ENCODE measurements at regions not wholly inside any gene's neighbourhood (a gene's known extent, or its start where the extent isn't known, plus 50 kb on each side); places are given as distances from the start of the nearest gene placed in this dataset.

- DNase-seq (ENCODE audit: low spot score), result no peak
- Histone ChIP-seq H3K27ac (ENCODE audit: low read depth in 1 of 2, low read length in 2 of 2) (no peak overlapping the region), H3K4me3 (ENCODE audit: low read depth in 1 of 3, low read length in 3 of 3) (no peak overlapping the region), H3K4me1 (ENCODE audit: control insufficient read depth in 4 of 4, insufficient read depth in 4 of 4, low read length in 3 of 4) (no peaks in the 10 kb centered on the region), H3K27me3 (ENCODE audit: control insufficient read depth in 4 of 4, insufficient read depth in 4 of 4, low read length in 3 of 4) (no peaks in the 10 kb centered on the region), H3K9ac (ENCODE audit: low read depth in 1 of 2, low read length in 2 of 2) (no peak overlapping the region), H3K9me3 (ENCODE audit: control insufficient read depth in 4 of 4, low read length in 3 of 4) (no peaks in the 10 kb centered on the region), H3K36me3 (ENCODE audit: control insufficient read depth in 4 of 4, insufficient read depth in 3 of 4, low read depth in 1 of 4, low read length in 3 of 4) (no peaks in the 10 kb centered on the region)
- 95% methylated on average over 4 of the region's 4 CpGs for WGBS
- TF ChIP-seq CTCF (IDR thresholded peaks at IDR 0.05; ENCODE audit: low read depth, low read length, missing input control) (no peak), FOXA2 (IDR thresholded peaks at IDR 0.05) (no peak), TAF1 (conservative IDR thresholded peaks at IDR 0.05) (no peak), SP1 (IDR thresholded peaks at IDR 0.05) (no peak), NR2F2 (IDR thresholded peaks at IDR 0.05) (no peak), REST (IDR thresholded peaks at IDR 0.05) (no peak), EGR1 (IDR thresholded peaks at IDR 0.05; ENCODE audit: low read depth in 2 of 2) (no peak), GABPA (IDR thresholded peaks at IDR 0.05 in 1 of 2, conservative IDR thresholded peaks at IDR 0.05 in 1 of 2) (no peak), YY1 (IDR thresholded peaks at IDR 0.05) (no peak), JUND (IDR thresholded peaks at IDR 0.05) (no peak), RXRA (IDR thresholded peaks at IDR 0.05) (no peak), ZBTB33 (IDR thresholded peaks at IDR 0.05) (no peak)
Observed at GRCh38 chr2:187934692-187935091, 357.0 kb upstream of the GULP1 start.

GRCh38 chr2:187935126-187935525 is 356.5 kb upstream of the GULP1 start:
- no peaks in the 10 kb centered on the region for H3K27me3 ChIP-seq (ENCODE audit: control insufficient read depth in 4 of 4, insufficient read depth in 4 of 4, low read length in 3 of 4)
- no peaks in the 10 kb centered on the region for H3K9me3 ChIP-seq (ENCODE audit: control insufficient read depth in 4 of 4, low read length in 3 of 4)
- H3K4me3 ChIP-seq (ENCODE audit: low read depth in 1 of 3, low read length in 3 of 3), result no peak overlapping the region
- no peak overlapping the region for H3K27ac ChIP-seq (ENCODE audit: low read depth in 1 of 2, low read length in 2 of 2)
- DNase-seq (ENCODE audit: low spot score), result no peak
- no peaks in the 10 kb centered on the region for H3K4me1 ChIP-seq (ENCODE audit: control insufficient read depth in 4 of 4, insufficient read depth in 4 of 4, low read length in 3 of 4)
- H3K9ac ChIP-seq (ENCODE audit: low read depth in 1 of 2, low read length in 2 of 2), result no peak overlapping the region
- no peaks in the 10 kb centered on the region for H3K36me3 ChIP-seq (ENCODE audit: control insufficient read depth in 4 of 4, insufficient read depth in 3 of 4, low read depth in 1 of 4, low read length in 3 of 4)
- WGBS, result 96% methylated on average over 6 of the region's 6 CpGs
- TF ChIP-seq HNF4G (IDR thresholded peaks at IDR 0.05) (no peak), MAX (IDR thresholded peaks at IDR 0.05) (no peak), CTCF (IDR thresholded peaks at IDR 0.05; ENCODE audit: low read depth, low read length, missing input control) (no peak), ZBTB33 (IDR thresholded peaks at IDR 0.05) (no peak), RAD21 (IDR thresholded peaks at IDR 0.05) (no peak), TAF1 (conservative IDR thresholded peaks at IDR 0.05) (no peak), GABPA (IDR thresholded peaks at IDR 0.05 in 1 of 2, conservative IDR thresholded peaks at IDR 0.05 in 1 of 2) (no peak), YY1 (IDR thresholded peaks at IDR 0.05) (no peak), FOXA2 (IDR thresholded peaks at IDR 0.05) (no peak), ATF3 (IDR thresholded peaks at IDR 0.05) (no peak), HNF4A (conservative IDR thresholded peaks at IDR 0.05) (no peak), RXRA (IDR thresholded peaks at IDR 0.05) (no peak), FOXA1 (IDR thresholded peaks at IDR 0.05) (no peak)

All from liver (tissue), 8 donors.